ENCODE measurements at regions not wholly inside any gene's neighbourhood (a gene's known extent, or its start where the extent isn't known, plus 50 kb on each side); places are given as distances from the start of the nearest gene placed in this dataset.
"Not testable (repeated sequence)": the region's sequence is repeated elsewhere in the genome, so short reads cannot be mapped to it uniquely, and the experiment has no call there.

GRCh38 chr14:86780461-86780860, 1212.5 kb downstream of the GALC start:
- H3K4me1 ChIP-seq: no peaks in the 10 kb centered on the region
- H3K27me3 ChIP-seq: no peaks in the 10 kb centered on the region
- no peak overlapping the region for H3K27ac ChIP-seq
- H3K4me3 ChIP-seq: no peak overlapping the region
- DNase-seq: no peak
- no peak for TF ChIP-seq CTCF (IDR thresholded peaks at IDR 0.05)
- H3K9me3 ChIP-seq: no peaks in the 10 kb centered on the region
- intact Hi-C loops (cut with DNase I; ENCODE audit: low total_unique reads): no loop called here
- H3K36me3 ChIP-seq: no peaks in the 10 kb centered on the region

GRCh38 chr14:86779416-86779815, 1213.6 kb downstream of the GALC start:
- intact Hi-C loops (cut with DNase I; ENCODE audit: low total_unique reads): no loop called here
- Histone ChIP-seq H3K4me1 (no peaks in the 10 kb centered on the region), H3K9me3 (no peaks in the 10 kb centered on the region), H3K4me3 (no peak overlapping the region), H3K36me3 (no peaks in the 10 kb centered on the region), H3K27ac (no peak overlapping the region), H3K27me3 (no peaks in the 10 kb centered on the region)
- TF ChIP-seq CTCF (IDR thresholded peaks at IDR 0.05): no peak
- no peak for DNase-seq

GRCh38 chr14:86777963-86778602, 1214.9 kb downstream of the GALC start:
- no peak for DNase-seq
- Histone ChIP-seq H3K4me3 (no peak overlapping the region), H3K36me3 (no peaks in the 10 kb centered on the region), H3K27me3 (no peaks in the 10 kb centered on the region), H3K4me1 (no peaks in the 10 kb centered on the region), H3K9me3 (no peaks in the 10 kb centered on the region), H3K27ac (no peak overlapping the region)
- TF ChIP-seq CTCF (IDR thresholded peaks at IDR 0.05): no peak
- intact Hi-C loops (cut with DNase I; ENCODE audit: low total_unique reads): no loop called here

GRCh38 chr14:86775896-86776295, 1217.1 kb downstream of the GALC start:
- H3K9me3 ChIP-seq; H3K27me3 ChIP-seq; DNase-seq; H3K36me3 ChIP-seq; H3K27ac ChIP-seq; intact Hi-C loops (cut with DNase I; ENCODE audit: low total_unique reads); H3K4me1 ChIP-seq; H3K4me3 ChIP-seq: not testable (repeated sequence)

GRCh38 chr14:86774916-86775315, 1218.1 kb downstream of the GALC start:
- H3K36me3 ChIP-seq: no peaks in the 10 kb centered on the region
- intact Hi-C loops (cut with DNase I; ENCODE audit: low total_unique reads): no loop called here
- no peaks in the 10 kb centered on the region for H3K9me3 ChIP-seq
- no peak for TF ChIP-seq CTCF (IDR thresholded peaks at IDR 0.05)
- DNase-seq: no peak
- H3K27me3 ChIP-seq: no peaks in the 10 kb centered on the region
- no peaks in the 10 kb centered on the region for H3K4me1 ChIP-seq
- no peak overlapping the region for H3K4me3 ChIP-seq
- no peak overlapping the region for H3K27ac ChIP-seq

- intact Hi-C loops (cut with DNase I; ENCODE audit: low total_unique reads): no loop called here
- DNase-seq: no peak
- H3K4me1 ChIP-seq: no peaks in the 10 kb centered on the region
- H3K4me3 ChIP-seq: no peak overlapping the region
- no peak for TF ChIP-seq CTCF (IDR thresholded peaks at IDR 0.05)
- H3K36me3 ChIP-seq: no peaks in the 10 kb centered on the region
- H3K27me3 ChIP-seq: no peaks in the 10 kb centered on the region
- no peaks in the 10 kb centered on the region for H3K9me3 ChIP-seq
- no peak overlapping the region for H3K27ac ChIP-seq
Measured at GRCh38 chr14:86772075-86772474, 1220.9 kb downstream of the GALC start.
